ENCODE measurements at regions not wholly inside any gene's neighbourhood (a gene's known extent, or its start where the extent isn't known, plus 50 kb on each side); places are given as distances from the start of the nearest gene placed in this dataset.
A peak's percentile ranks its signal among the peaks of the same experiment; 100 is the strongest.

- Histone ChIP-seq H3K36me3 (ENCODE audit: control insufficient read depth in 2 of 3, insufficient read depth in 3 of 3, low read length in 3 of 3) (no peaks in the 10 kb centered on the region), H3K27me3 (ENCODE audit: control insufficient read depth, insufficient read depth, low read length) (no peaks in the 10 kb centered on the region), H3K4me1 (ENCODE audit: control insufficient read depth in 2 of 3, insufficient read depth in 2 of 3, low read depth in 1 of 3, low read length in 3 of 3) (no peaks in the 10 kb centered on the region), H3K9me3 (ENCODE audit: control insufficient read depth in 2 of 3, insufficient read depth in 1 of 3, low read length in 3 of 3) (no peaks in the 10 kb centered on the region), H3K9ac (ENCODE audit: low read length in 3 of 3) (no peak overlapping the region), H3K4me3 (ENCODE audit: low read length in 3 of 3) (no peak overlapping the region), H3K27ac (ENCODE audit: low read depth in 2 of 2, low read length in 2 of 2) (no peak overlapping the region)
- no peak for FAIRE-seq
- intact Hi-C loops (cut with DNase I): no loop called here
- no peak for TF ChIP-seq CTCF (IDR thresholded peaks at IDR 0.05; ENCODE audit: borderline replicate concordance, extremely low read depth, insufficient read depth)
- DNase-seq: no peak
These were observed 87.8 kb upstream of the FAM241A start for GRCh38 chr4:112057470-112057869.

GRCh38 chr4:112058433-112058832, 86.8 kb upstream of the FAM241A start:
- Histone ChIP-seq H3K27me3 (ENCODE audit: control insufficient read depth, insufficient read depth, low read length) (no peaks in the 10 kb centered on the region), H3K9me3 (ENCODE audit: control insufficient read depth in 2 of 3, insufficient read depth in 1 of 3, low read length in 3 of 3) (no peaks in the 10 kb centered on the region), H3K4me3 (ENCODE audit: low read length in 3 of 3) (no peak overlapping the region), H3K4me1 (ENCODE audit: control insufficient read depth in 2 of 3, insufficient read depth in 2 of 3, low read depth in 1 of 3, low read length in 3 of 3) (no peaks in the 10 kb centered on the region), H3K36me3 (ENCODE audit: control insufficient read depth in 2 of 3, insufficient read depth in 3 of 3, low read length in 3 of 3) (no peaks in the 10 kb centered on the region), H3K27ac (ENCODE audit: low read depth in 2 of 2, low read length in 2 of 2) (no peak overlapping the region), H3K9ac (ENCODE audit: low read length in 3 of 3) (no peak overlapping the region)
- DNase-seq: no peak
- intact Hi-C loops (cut with DNase I): no loop called here
- no peak for TF ChIP-seq CTCF (IDR thresholded peaks at IDR 0.05; ENCODE audit: borderline replicate concordance, extremely low read depth, insufficient read depth)
- FAIRE-seq: no peak

- Histone ChIP-seq H3K36me3 (ENCODE audit: control insufficient read depth in 2 of 3, insufficient read depth in 3 of 3, low read length in 3 of 3) (no peaks in the 10 kb centered on the region), H3K4me3 (ENCODE audit: low read length in 3 of 3) (no peak overlapping the region), H3K9ac (ENCODE audit: low read length in 3 of 3) (no peak overlapping the region), H3K27me3 (ENCODE audit: control insufficient read depth, insufficient read depth, low read length) (no peaks in the 10 kb centered on the region), H3K9me3 (ENCODE audit: control insufficient read depth in 2 of 3, insufficient read depth in 1 of 3, low read length in 3 of 3) (no peaks in the 10 kb centered on the region), H3K4me1 (ENCODE audit: control insufficient read depth in 2 of 3, insufficient read depth in 2 of 3, low read depth in 1 of 3, low read length in 3 of 3) (no peaks in the 10 kb centered on the region), H3K27ac (ENCODE audit: low read depth in 2 of 2, low read length in 2 of 2) (no peak overlapping the region)
- FAIRE-seq: no peak
- TF ChIP-seq CTCF (IDR thresholded peaks at IDR 0.05; ENCODE audit: borderline replicate concordance, extremely low read depth, insufficient read depth): no peak
- intact Hi-C loops (cut with DNase I): no loop called here
- DNase-seq: peak in 1 of 5 donors; percentile 17
These were observed 85.0 kb upstream of the FAM241A start for GRCh38 chr4:112060212-112060611.

- FAIRE-seq (no peak), DNase-seq (no peak)
- Histone ChIP-seq H3K36me3 (ENCODE audit: control insufficient read depth in 2 of 3, insufficient read depth in 3 of 3, low read length in 3 of 3) (no peaks in the 10 kb centered on the region), H3K9ac (ENCODE audit: low read length in 3 of 3) (no peak overlapping the region), H3K4me3 (ENCODE audit: low read length in 3 of 3) (no peak overlapping the region), H3K9me3 (ENCODE audit: control insufficient read depth in 2 of 3, insufficient read depth in 1 of 3, low read length in 3 of 3) (no peaks in the 10 kb centered on the region), H3K4me1 (ENCODE audit: control insufficient read depth in 2 of 3, insufficient read depth in 2 of 3, low read depth in 1 of 3, low read length in 3 of 3) (no peaks in the 10 kb centered on the region), H3K27ac (ENCODE audit: low read depth in 2 of 2, low read length in 2 of 2) (no peak overlapping the region), H3K27me3 (ENCODE audit: control insufficient read depth, insufficient read depth, low read length) (no peaks in the 10 kb centered on the region)
- no peak for TF ChIP-seq CTCF (IDR thresholded peaks at IDR 0.05; ENCODE audit: borderline replicate concordance, extremely low read depth, insufficient read depth)
- intact Hi-C loops (cut with DNase I): no loop called here
These were observed 83.9 kb upstream of the FAM241A start for GRCh38 chr4:112061207-112061817.
